ENCODE measurements at regions not wholly inside any gene's neighbourhood (a gene's known extent, or its start where the extent isn't known, plus 50 kb on each side); places are given as distances from the start of the nearest gene placed in this dataset.

DNA sequence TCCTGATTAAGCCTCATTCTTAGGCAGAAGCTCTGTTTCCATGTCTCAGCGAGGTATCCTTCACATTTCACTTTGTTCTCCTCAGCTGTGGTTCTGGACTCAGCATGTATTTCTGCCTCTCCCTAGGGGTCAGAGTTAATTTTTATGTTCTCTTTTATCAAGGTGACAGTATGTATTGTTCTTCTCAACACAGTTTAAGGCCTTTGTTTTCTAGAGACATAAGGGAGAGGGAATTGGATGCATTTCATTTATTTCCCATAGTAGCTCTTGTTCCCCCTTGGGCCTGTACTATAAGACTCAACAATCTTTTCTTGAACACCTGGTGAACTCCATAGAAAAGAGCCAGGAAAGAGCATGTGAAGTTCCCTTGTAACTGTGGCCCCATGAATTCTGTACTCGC lies 214.3 kb downstream of the ZWINT start:
- Histone ChIP-seq H3F3A (ENCODE audit: insufficient read depth, low read depth) (no peaks in the 10 kb centered on the region), H3K9me2 (ENCODE audit: insufficient read depth) (no peaks in the 10 kb centered on the region), H3K4me2 (no peak overlapping the region), H4K20me1 (ENCODE audit: insufficient read depth) (no peaks in the 10 kb centered on the region), H3K9me3 (ENCODE audit: insufficient read depth, low read depth) (no peaks in the 10 kb centered on the region), H3K27me3 (ENCODE audit: insufficient read depth, low read depth) (no peaks in the 10 kb centered on the region), H3K79me2 (ENCODE audit: low read depth) (no peaks in the 10 kb centered on the region), H3K4me3 (no peak overlapping the region), H3K4me1 (replicated peaks; ENCODE audit: insufficient read depth) (no peaks in the 10 kb centered on the region), H3K27ac (no peak overlapping the region), H3K36me3 (ENCODE audit: low read depth) (no peaks in the 10 kb centered on the region), H2AFZ (no peak overlapping the region)
- DNase-seq, result no peak
- TF ChIP-seq EZH2 (IDR thresholded peaks at IDR 0.05; ENCODE audit: low read depth), result no peak
- TF ChIP-seq, protein P1, sequence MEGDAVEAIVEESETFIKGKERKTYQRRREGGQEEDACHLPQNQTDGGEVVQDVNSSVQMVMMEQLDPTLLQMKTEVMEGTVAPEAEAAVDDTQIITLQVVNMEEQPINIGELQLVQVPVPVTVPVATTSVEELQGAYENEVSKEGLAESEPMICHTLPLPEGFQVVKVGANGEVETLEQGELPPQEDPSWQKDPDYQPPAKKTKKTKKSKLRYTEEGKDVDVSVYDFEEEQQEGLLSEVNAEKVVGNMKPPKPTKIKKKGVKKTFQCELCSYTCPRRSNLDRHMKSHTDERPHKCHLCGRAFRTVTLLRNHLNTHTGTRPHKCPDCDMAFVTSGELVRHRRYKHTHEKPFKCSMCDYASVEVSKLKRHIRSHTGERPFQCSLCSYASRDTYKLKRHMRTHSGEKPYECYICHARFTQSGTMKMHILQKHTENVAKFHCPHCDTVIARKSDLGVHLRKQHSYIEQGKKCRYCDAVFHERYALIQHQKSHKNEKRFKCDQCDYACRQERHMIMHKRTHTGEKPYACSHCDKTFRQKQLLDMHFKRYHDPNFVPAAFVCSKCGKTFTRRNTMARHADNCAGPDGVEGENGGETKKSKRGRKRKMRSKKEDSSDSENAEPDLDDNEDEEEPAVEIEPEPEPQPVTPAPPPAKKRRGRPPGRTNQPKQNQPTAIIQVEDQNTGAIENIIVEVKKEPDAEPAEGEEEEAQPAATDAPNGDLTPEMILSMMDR (conservative IDR thresholded peaks at IDR 0.05), result no peak
- no TSS peak for BruUV-seq (replicated peaks)
- CTCF ChIA-PET, result interaction anchor here (0.7 kb wide), 1 partner anchor 156 kb away, joined by 3 read pairs; no protein-coding TSS in a partner anchor
- POLR2A ChIA-PET (ENCODE audit: unreplicated experiment), result no interaction called here
- intact Hi-C loops (cut with micrococcal nuclease; ENCODE audit: unreplicated experiment), result no loop called here

GRCh38 chr10:56142092-56142728 lies 218.8 kb downstream of the ZWINT start:
- H3K27me3 ChIP-seq (ENCODE audit: insufficient read depth, low read depth), result no peaks in the 10 kb centered on the region
- DNase-seq, result no peak
- no peaks in the 10 kb centered on the region for H4K20me1 ChIP-seq (ENCODE audit: insufficient read depth)
- H3K4me1 ChIP-seq (replicated peaks; ENCODE audit: insufficient read depth), result no peaks in the 10 kb centered on the region
- H3K4me3 ChIP-seq, result no peak overlapping the region
- BruUV-seq (replicated peaks), result no TSS peak
- no peak overlapping the region for H3K4me2 ChIP-seq
- ChIA-PET POLR2A (ENCODE audit: unreplicated experiment) (no interaction called here), CTCF (no interaction called here)
- H3K9me2 ChIP-seq (ENCODE audit: insufficient read depth), result no peaks in the 10 kb centered on the region
- TF ChIP-seq EZH2 (IDR thresholded peaks at IDR 0.05; ENCODE audit: low read depth), result no peak
- TF ChIP-seq, protein P1 (conservative IDR thresholded peaks at IDR 0.05), result no peak
- no peaks in the 10 kb centered on the region for H3K79me2 ChIP-seq (ENCODE audit: low read depth)
- no peak overlapping the region for H2AFZ ChIP-seq
- intact Hi-C loops (cut with micrococcal nuclease; ENCODE audit: unreplicated experiment), result no loop called here
- no peaks in the 10 kb centered on the region for H3F3A ChIP-seq (ENCODE audit: insufficient read depth, low read depth)
- no peak overlapping the region for H3K27ac ChIP-seq
- H3K9me3 ChIP-seq (ENCODE audit: insufficient read depth, low read depth), result no peaks in the 10 kb centered on the region
- no peaks in the 10 kb centered on the region for H3K36me3 ChIP-seq (ENCODE audit: low read depth)

- H3K9me2 ChIP-seq (ENCODE audit: insufficient read depth), result no peaks in the 10 kb centered on the region
- H3F3A ChIP-seq (ENCODE audit: insufficient read depth, low read depth), result no peaks in the 10 kb centered on the region
- H3K79me2 ChIP-seq (ENCODE audit: low read depth), result no peaks in the 10 kb centered on the region
- ChIA-PET CTCF (no interaction called here), POLR2A (ENCODE audit: unreplicated experiment) (no interaction called here)
- BruUV-seq (replicated peaks), result no TSS peak
- no peak overlapping the region for H3K4me2 ChIP-seq
- H3K9me3 ChIP-seq (ENCODE audit: insufficient read depth, low read depth), result no peaks in the 10 kb centered on the region
- no peaks in the 10 kb centered on the region for H3K27me3 ChIP-seq (ENCODE audit: insufficient read depth, low read depth)
- H3K4me3 ChIP-seq, result no peak overlapping the region
- intact Hi-C loops (cut with micrococcal nuclease; ENCODE audit: unreplicated experiment), result no loop called here
- H3K27ac ChIP-seq, result no peak overlapping the region
- H2AFZ ChIP-seq, result no peak overlapping the region
- DNase-seq, result no peak
- no peaks in the 10 kb centered on the region for H3K36me3 ChIP-seq (ENCODE audit: low read depth)
- TF ChIP-seq, protein P1 (conservative IDR thresholded peaks at IDR 0.05), result no peak
- TF ChIP-seq EZH2 (IDR thresholded peaks at IDR 0.05; ENCODE audit: low read depth), result no peak
- no peaks in the 10 kb centered on the region for H3K4me1 ChIP-seq (replicated peaks; ENCODE audit: insufficient read depth)
- H4K20me1 ChIP-seq (ENCODE audit: insufficient read depth), result no peaks in the 10 kb centered on the region
These were observed 221.7 kb downstream of the ZWINT start for GRCh38 chr10:56139405-56139804.
